GM12801 (cell line): ENCODE measurements at regions not wholly inside any gene's neighbourhood (a gene's known extent, or its start where the extent isn't known, plus 50 kb on each side); places are given as distances from the start of the nearest gene placed in this dataset.

Experiments
- TF ChIP-seq, protein P1 (sequence below): IDR thresholded peaks from one replicate; pipeline ENCODE4 v1.5.1; 2011; ENCODE audit warnings: control low read depth; ENCODE audit not compliant: insufficient read length; ENCODE audit errors: extremely low read depth

DNA sequence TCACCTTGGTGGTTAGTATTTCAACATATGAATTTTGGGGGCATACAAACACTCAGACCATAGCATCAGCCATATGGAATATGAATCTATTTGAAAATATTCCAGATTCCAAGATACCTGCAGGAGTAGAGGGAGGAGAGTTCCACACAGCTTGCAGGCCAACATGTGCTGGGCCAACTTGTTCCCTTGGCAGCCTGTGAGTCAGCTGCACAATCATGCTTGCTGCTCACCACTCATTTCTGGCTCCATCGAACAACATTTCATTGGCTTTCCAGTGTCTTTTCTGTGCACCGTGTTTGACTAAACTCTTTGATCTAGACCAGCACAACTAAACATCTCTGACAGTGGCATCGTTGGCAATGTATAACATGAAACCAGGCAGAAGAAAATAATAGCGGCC, 282.5 kb upstream of the RASGEF1B start:
- TF ChIP-seq, protein P1, sequence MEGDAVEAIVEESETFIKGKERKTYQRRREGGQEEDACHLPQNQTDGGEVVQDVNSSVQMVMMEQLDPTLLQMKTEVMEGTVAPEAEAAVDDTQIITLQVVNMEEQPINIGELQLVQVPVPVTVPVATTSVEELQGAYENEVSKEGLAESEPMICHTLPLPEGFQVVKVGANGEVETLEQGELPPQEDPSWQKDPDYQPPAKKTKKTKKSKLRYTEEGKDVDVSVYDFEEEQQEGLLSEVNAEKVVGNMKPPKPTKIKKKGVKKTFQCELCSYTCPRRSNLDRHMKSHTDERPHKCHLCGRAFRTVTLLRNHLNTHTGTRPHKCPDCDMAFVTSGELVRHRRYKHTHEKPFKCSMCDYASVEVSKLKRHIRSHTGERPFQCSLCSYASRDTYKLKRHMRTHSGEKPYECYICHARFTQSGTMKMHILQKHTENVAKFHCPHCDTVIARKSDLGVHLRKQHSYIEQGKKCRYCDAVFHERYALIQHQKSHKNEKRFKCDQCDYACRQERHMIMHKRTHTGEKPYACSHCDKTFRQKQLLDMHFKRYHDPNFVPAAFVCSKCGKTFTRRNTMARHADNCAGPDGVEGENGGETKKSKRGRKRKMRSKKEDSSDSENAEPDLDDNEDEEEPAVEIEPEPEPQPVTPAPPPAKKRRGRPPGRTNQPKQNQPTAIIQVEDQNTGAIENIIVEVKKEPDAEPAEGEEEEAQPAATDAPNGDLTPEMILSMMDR = no peak

DNA sequence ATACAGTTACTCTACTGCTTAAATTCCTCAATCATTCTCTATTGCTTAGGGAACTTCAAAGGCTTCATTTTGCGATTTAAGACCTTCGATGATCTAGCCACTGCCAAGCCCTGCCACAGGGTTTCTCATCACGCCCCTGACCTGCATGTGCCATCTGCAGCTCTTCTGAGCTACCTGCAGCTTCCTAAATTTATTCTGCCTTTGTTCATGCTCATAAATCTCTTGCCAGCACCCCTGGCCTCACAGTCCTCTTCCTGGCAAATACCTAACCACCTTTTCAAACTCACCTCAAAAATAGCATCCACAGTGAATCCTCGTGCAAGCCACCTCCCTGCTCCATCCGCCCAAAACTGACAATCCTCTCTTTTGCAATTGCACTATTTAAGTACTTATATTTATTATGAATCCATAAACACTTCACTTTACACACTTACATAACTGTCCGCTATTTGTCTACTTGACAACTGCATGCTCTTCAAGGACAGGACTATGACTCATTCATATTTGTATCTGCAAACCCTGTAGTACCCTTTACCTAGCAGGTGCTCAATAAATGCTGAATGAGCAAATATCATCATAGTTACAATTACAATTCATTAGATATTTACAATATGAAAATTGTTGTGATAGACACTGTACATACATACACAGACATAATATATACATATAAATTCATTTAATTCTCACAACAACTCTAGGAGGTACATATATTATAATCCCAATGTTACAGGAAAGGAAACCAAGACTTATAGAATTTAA, 280.0 kb upstream of the RASGEF1B start:
- TF ChIP-seq, protein P1 = no peak

DNA sequence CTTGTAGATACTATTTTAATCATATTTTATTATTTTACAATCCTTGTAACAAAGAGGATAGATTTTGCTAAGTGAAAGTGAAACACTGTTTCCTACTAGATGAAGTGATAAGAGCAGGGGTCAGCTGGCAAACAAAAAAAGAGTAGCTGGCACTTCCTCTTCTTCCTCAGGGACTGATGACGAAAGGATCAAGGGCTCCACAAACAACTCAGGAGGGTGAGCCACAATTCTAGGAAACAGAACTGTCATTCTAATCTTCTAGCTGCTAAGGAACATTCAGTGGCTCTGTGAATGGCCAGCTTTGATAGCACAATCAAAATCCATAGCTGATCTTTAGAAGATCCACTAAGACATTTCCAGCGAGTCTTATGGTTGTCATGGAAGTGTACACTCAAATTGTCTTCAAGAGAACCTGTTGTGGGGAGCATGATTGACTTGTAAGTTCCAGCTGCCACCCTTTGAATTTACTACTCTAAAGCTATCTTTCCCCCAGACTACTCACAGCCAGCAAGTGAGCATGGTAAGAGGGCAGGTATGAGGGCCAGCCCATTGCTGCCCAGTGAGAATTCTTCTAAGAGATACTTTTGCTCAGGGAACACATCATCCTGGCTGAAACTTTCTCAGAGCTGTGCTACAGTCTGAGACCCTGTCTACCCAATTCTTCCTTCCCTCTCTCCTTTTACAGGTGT, 275.7 kb upstream of the RASGEF1B start:
- TF ChIP-seq, protein P1 = no peak

DNA sequence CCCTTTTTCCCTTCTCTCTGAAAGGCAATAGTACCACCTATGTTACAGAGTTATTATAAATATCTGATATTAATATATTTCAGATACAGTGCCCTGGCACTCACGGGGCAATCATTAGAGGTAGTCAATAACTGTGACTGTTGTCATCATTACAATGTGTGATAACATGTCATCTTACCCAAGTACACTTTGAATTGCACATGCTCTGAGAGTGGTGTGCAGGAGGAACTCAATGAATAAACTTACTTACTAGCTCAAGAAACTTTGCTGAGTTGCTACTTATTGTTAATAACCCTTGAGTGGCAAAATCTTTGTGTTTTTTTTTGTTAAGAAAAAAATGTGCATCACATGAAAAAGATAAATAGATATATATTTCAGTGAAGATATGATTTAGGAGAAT, 275.1 kb upstream of the RASGEF1B start:
- TF ChIP-seq, protein P1 = no peak

DNA sequence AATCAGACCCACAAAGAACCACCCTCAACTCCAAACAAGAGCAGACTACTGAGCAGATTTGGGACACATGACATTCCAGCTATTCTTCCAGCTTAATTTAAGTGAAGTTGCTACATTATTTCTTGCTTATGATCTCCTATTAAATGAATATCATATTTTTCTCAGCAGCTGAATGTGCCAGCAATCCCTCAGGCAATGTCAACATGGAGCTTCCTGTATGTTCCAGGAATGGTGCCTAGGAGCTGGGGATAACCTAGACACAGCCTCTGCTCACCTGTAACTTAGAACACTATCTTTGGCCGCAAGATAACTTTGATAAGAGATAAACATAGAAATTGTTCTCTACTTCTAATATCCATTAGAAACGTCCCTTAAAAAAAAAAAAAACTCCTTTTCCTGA, 274.4 kb upstream of the RASGEF1B start:
- TF ChIP-seq, protein P1 = no peak

DNA sequence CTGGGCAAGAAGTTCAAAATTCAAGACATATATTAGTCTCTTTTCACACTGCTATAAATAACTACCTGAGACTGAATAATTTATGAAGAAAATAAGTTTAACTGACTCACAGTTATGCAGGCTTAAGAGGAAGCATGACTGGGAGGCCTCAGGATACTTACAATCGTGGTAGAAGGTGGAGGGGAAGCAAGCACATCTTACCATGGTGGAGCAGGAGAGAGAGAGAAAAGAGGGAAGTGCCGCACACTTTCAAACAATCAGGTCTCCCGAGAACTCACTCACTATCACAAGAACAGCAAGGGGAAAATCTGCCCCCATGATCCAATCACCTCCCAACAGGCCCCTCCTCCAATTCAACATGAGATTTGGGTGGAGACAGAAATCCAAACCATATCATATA, 273.3 kb upstream of the RASGEF1B start:
- TF ChIP-seq, protein P1 = no peak

DNA sequence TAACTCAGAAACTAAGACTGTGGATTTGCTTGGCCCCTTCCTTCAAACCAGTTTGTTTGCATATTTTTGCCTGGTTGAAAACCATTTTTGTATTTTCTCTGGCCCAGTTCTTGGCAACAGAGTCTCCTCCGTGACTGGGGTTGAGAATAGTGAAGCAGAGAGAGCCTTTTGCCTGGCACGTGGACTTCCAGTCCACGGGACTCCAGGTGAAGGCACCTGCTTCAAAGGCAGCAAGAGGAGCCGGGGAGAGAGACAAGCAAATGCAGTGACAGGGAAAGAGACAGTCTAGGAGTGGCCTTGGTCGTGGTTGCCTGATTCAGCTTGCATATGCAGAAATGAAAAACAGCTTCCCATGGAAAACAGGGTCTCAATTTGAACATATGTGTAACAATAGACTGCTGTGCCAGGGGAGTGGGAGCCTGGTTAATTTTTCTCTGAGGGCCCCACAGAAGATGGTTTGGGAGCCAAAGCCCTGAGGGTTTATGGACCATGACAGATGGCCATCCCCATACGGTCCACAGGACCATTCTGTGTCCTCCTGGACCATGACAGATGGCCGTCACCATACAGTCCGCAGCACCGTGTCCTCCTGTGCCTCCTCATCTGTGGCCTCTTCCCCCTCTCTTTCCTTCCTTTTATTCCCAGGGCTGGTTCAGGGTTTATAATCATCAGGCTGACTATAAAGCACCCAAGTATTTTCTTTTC, 272.2 kb upstream of the RASGEF1B start:
- TF ChIP-seq, protein P1 = no peak
